Naive thymus-derived CD8-positive, alpha-beta T cell (primary cell): ENCODE measurements at regions not wholly inside any gene's neighbourhood (a gene's known extent, or its start where the extent isn't known, plus 50 kb on each side); places are given as distances from the start of the nearest gene placed in this dataset.
"Not testable (repeated sequence)": the region's sequence is repeated elsewhere in the genome, so short reads cannot be mapped to it uniquely, and the experiment has no call there.

Experiments
- ATAC-seq, 2 donors: fragments of 150-1000 bp; cut with Tn5 transposase in 1 of 2; sonication (Bioruptor Pico), chemical (Tn5 transposase) in 1 of 2; 1 replicate in 1 of 2; 2 replicates in 1 of 2; pipeline ENCODE4 v1.10.0; 2021; ENCODE audit warnings: mild to moderate bottlenecking in 2 of 2, moderate library complexity in 2 of 2
- POLR2A ChIA-PET: fragments of 350-600 bp; sonication (Branson Sonifier 250); formaldehyde crosslinking; loops from one replicate; lab custom pipeline; 2021; ENCODE audit warnings: antibody characterized with exemption; lab: Charles Lee
- DNase-seq, 10 donors: peaks; one replicate each; pipeline versions ENCODE4 v3.0.0 to v3.0.0-alpha.2; 2020 to 2022
- H3K27ac Mint-ChIP-seq, 10 donors: one replicate each; pipeline ENCODE4 v1.8.0; 2020 to 2022; ENCODE audit warnings: mild to moderate bottlenecking in 10 of 10, mixed read lengths in 10 of 10, moderate library complexity in 4 of 10, inconsistent platforms in 1 of 10
- H3K27me3 Mint-ChIP-seq, 5 donors: one replicate each; pipeline ENCODE4 v1.8.0; 2021 to 2022; ENCODE audit warnings: mixed read lengths in 5 of 5
- H3K36me3 Mint-ChIP-seq, 3 donors: one replicate each; pipeline ENCODE4 v1.8.0; 2020 to 2022; ENCODE audit warnings: mixed read lengths in 3 of 3, mild to moderate bottlenecking in 2 of 3, inconsistent platforms in 1 of 3
- H3K4me1 Mint-ChIP-seq, 4 donors: one replicate each; pipeline ENCODE4 v1.8.0; 2021 to 2022; ENCODE audit warnings: mixed read lengths in 4 of 4
- H3K4me3 Mint-ChIP-seq, 10 donors: one replicate each; pipeline ENCODE4 v1.8.0; 2020 to 2022; ENCODE audit warnings: mild to moderate bottlenecking in 10 of 10, mixed read lengths in 10 of 10, moderate library complexity in 6 of 10, inconsistent platforms in 1 of 10
- H3K9me3 Mint-ChIP-seq, 9 donors: one replicate each; pipeline ENCODE4 v1.8.0; 2020 to 2022; ENCODE audit warnings: mixed read lengths in 9 of 9, mild to moderate bottlenecking in 3 of 9, inconsistent platforms in 1 of 9, moderate library complexity in 1 of 9

- H3K27ac Mint-ChIP-seq: no peak overlapping the region
- POLR2A ChIA-PET: no interaction called here
- H3K4me1 Mint-ChIP-seq: no peaks in the 10 kb centered on the region
Observed at GRCh38 chr7:9106747-9107146, 673.3 kb downstream of the NXPH1 start.

GRCh38 chr7:9120331-9120730, 686.9 kb downstream of the NXPH1 start:
- H3K27me3 Mint-ChIP-seq: no peaks in the 10 kb centered on the region
- peaks cover 0 to 17% (median 4%) of the 10 kb centered on the region in 9 donors for H3K9me3 Mint-ChIP-seq
- no peak overlapping the region for H3K27ac Mint-ChIP-seq
- ATAC-seq (no peak), DNase-seq (no peak)
- H3K36me3 Mint-ChIP-seq: no peaks in the 10 kb centered on the region
- H3K4me1 Mint-ChIP-seq: no peaks in the 10 kb centered on the region
- no peak overlapping the region for H3K4me3 Mint-ChIP-seq
- POLR2A ChIA-PET: no interaction called here

More at GRCh38 chr7:9106747-9107146, 673.3 kb downstream of the NXPH1 start:
- Mint-ChIP-seq H3K9me3 (peaks cover 8 to 53% (median 20%) of the 10 kb centered on the region in 9 donors), H3K27me3 (no peaks in the 10 kb centered on the region), H3K4me3 (no peak overlapping the region), H3K36me3 (peaks cover 0 to 6% (median 0%) of the 10 kb centered on the region in 3 donors)
- DNase-seq (no peak), ATAC-seq (no peak)

- Mint-ChIP-seq H3K4me1 (no peaks in the 10 kb centered on the region), H3K4me3 (no peak overlapping the region), H3K27me3 (no peaks in the 10 kb centered on the region), H3K27ac (no peak overlapping the region), H3K9me3 (peaks cover 0 to 17% (median 2%) of the 10 kb centered on the region in 9 donors), H3K36me3 (no peaks in the 10 kb centered on the region)
- POLR2A ChIA-PET: no interaction called here
- ATAC-seq (no peak), DNase-seq (no peak)
Observed at GRCh38 chr7:9124320-9124719, 690.9 kb downstream of the NXPH1 start.

GRCh38 chr7:9125246-9125645, 691.8 kb downstream of the NXPH1 start:
- no peaks in the 10 kb centered on the region for H3K36me3 Mint-ChIP-seq
- H3K4me1 Mint-ChIP-seq: no peaks in the 10 kb centered on the region
- H3K27ac Mint-ChIP-seq: no peak overlapping the region
- DNase-seq: no peak
- no peaks in the 10 kb centered on the region for H3K27me3 Mint-ChIP-seq
- ATAC-seq: no peak
- H3K9me3 Mint-ChIP-seq: peaks cover 0 to 22% (median 3%) of the 10 kb centered on the region in 9 donors
- no peak overlapping the region for H3K4me3 Mint-ChIP-seq
- POLR2A ChIA-PET: no interaction called here

- no peaks in the 10 kb centered on the region for H3K4me1 Mint-ChIP-seq
- ATAC-seq (no peak), DNase-seq (no peak)
- peaks cover 0 to 25% (median 3%) of the 10 kb centered on the region in 9 donors for H3K9me3 Mint-ChIP-seq
- H3K36me3 Mint-ChIP-seq: no peaks in the 10 kb centered on the region
- no peaks in the 10 kb centered on the region for H3K27me3 Mint-ChIP-seq
- POLR2A ChIA-PET: no interaction called here
- H3K27ac Mint-ChIP-seq: no peak overlapping the region
- H3K4me3 Mint-ChIP-seq: no peak overlapping the region
Observed at GRCh38 chr7:9127901-9128300, 694.5 kb downstream of the NXPH1 start.

- ATAC-seq (no peak), DNase-seq (no peak)
- Mint-ChIP-seq H3K4me3 (no peak overlapping the region), H3K27ac (no peak overlapping the region), H3K27me3 (no peaks in the 10 kb centered on the region), H3K36me3 (no peaks in the 10 kb centered on the region), H3K9me3 (peaks cover 0 to 12% (median 4%) of the 10 kb centered on the region in 9 donors), H3K4me1 (no peaks in the 10 kb centered on the region)
- POLR2A ChIA-PET: no interaction called here
Observed at GRCh38 chr7:9148687-9149086, 715.3 kb downstream of the NXPH1 start.

GRCh38 chr7:9149499-9150082, 716.2 kb downstream of the NXPH1 start:
- ATAC-seq: no peak
- Mint-ChIP-seq H3K27me3 (no peaks in the 10 kb centered on the region), H3K9me3 (peaks cover 0 to 16% (median 6%) of the 10 kb centered on the region in 9 donors), H3K36me3 (no peaks in the 10 kb centered on the region), H3K4me3 (no peak overlapping the region), H3K27ac (no peak overlapping the region), H3K4me1 (no peaks in the 10 kb centered on the region)
- POLR2A ChIA-PET: no interaction called here
- no peak for DNase-seq

- DNase-seq, ATAC-seq, H3K27me3 Mint-ChIP-seq, POLR2A ChIA-PET, H3K27ac Mint-ChIP-seq, H3K4me1 Mint-ChIP-seq, H3K4me3 Mint-ChIP-seq, H3K36me3 Mint-ChIP-seq: not testable (repeated sequence)
- H3K9me3 Mint-ChIP-seq: peaks cover 0 to 27% (median 8%) of the 10 kb centered on the region in 9 donors
Observed at GRCh38 chr7:9163691-9164090, 730.3 kb downstream of the NXPH1 start.

GRCh38 chr7:9175871-9176270, 742.5 kb downstream of the NXPH1 start:
- Mint-ChIP-seq H3K27me3 (no peaks in the 10 kb centered on the region), H3K4me3 (no peak overlapping the region), H3K36me3 (peaks cover 0 to 6% (median 0%) of the 10 kb centered on the region in 3 donors), H3K27ac (no peak overlapping the region), H3K9me3 (peaks cover 0 to 30% (median 6%) of the 10 kb centered on the region in 9 donors), H3K4me1 (no peaks in the 10 kb centered on the region)
- no peak for ATAC-seq
- POLR2A ChIA-PET: no interaction called here
- DNase-seq: no peak

- DNase-seq (no peak), ATAC-seq (no peak)
- no peak overlapping the region for H3K4me3 Mint-ChIP-seq
- H3K27ac Mint-ChIP-seq: no peak overlapping the region
- POLR2A ChIA-PET: no interaction called here
- no peaks in the 10 kb centered on the region for H3K4me1 Mint-ChIP-seq
- no peaks in the 10 kb centered on the region for H3K27me3 Mint-ChIP-seq
- peaks cover 0 to 23% (median 1%) of the 10 kb centered on the region in 9 donors for H3K9me3 Mint-ChIP-seq
- no peaks in the 10 kb centered on the region for H3K36me3 Mint-ChIP-seq
Observed at GRCh38 chr7:9181356-9181755, 747.9 kb downstream of the NXPH1 start.

GRCh38 chr7:9186730-9187129, 753.3 kb downstream of the NXPH1 start:
- Mint-ChIP-seq H3K4me1 (no peaks in the 10 kb centered on the region), H3K36me3 (no peaks in the 10 kb centered on the region), H3K9me3 (peaks cover 0 to 28% (median 6%) of the 10 kb centered on the region in 9 donors), H3K27me3 (no peaks in the 10 kb centered on the region), H3K4me3 (no peak overlapping the region), H3K27ac (no peak overlapping the region)
- POLR2A ChIA-PET: no interaction called here
- ATAC-seq (no peak), DNase-seq (no peak)

- Mint-ChIP-seq H3K36me3 (no peaks in the 10 kb centered on the region), H3K4me1 (no peaks in the 10 kb centered on the region), H3K27ac (no peak overlapping the region), H3K4me3 (no peak overlapping the region), H3K9me3 (peaks cover 0 to 29% (median 6%) of the 10 kb centered on the region in 9 donors), H3K27me3 (no peaks in the 10 kb centered on the region)
- DNase-seq (no peak), ATAC-seq (no peak)
- POLR2A ChIA-PET: no interaction called here
Observed at GRCh38 chr7:9189703-9190102, 756.3 kb downstream of the NXPH1 start.

GRCh38 chr7:9192969-9193368, 759.6 kb downstream of the NXPH1 start:
- Mint-ChIP-seq H3K4me1 (no peaks in the 10 kb centered on the region), H3K36me3 (no peaks in the 10 kb centered on the region), H3K9me3 (peaks cover 0 to 39% (median 6%) of the 10 kb centered on the region in 9 donors), H3K27me3 (no peaks in the 10 kb centered on the region), H3K27ac (no peak overlapping the region), H3K4me3 (no peak overlapping the region)
- DNase-seq: no peak
- no peak for ATAC-seq
- POLR2A ChIA-PET: no interaction called here

- no peaks in the 10 kb centered on the region for H3K36me3 Mint-ChIP-seq
- no peaks in the 10 kb centered on the region for H3K27me3 Mint-ChIP-seq
- H3K9me3 Mint-ChIP-seq: peaks cover 0 to 10% (median 2%) of the 10 kb centered on the region in 9 donors
- no peaks in the 10 kb centered on the region for H3K4me1 Mint-ChIP-seq
- DNase-seq (no peak), ATAC-seq (no peak)
- H3K27ac Mint-ChIP-seq: no peak overlapping the region
- POLR2A ChIA-PET: no interaction called here
- no peak overlapping the region for H3K4me3 Mint-ChIP-seq
Observed at GRCh38 chr7:9200626-9201025, 767.2 kb downstream of the NXPH1 start.
